Ramos (cell line): ENCODE measurements at regions not wholly inside any gene's neighbourhood (a gene's known extent, or its start where the extent isn't known, plus 50 kb on each side); places are given as distances from the start of the nearest gene placed in this dataset.

Experiments
- in situ Hi-C: fragments of 300-500 bp; cut with MboI; formaldehyde crosslinking; loops from one replicate; pipeline ENCODE4 v1.14.3; 2022; ENCODE audit warnings: low sequenced_read_pairs; ENCODE audit not compliant: unreplicated experiment

DNA sequence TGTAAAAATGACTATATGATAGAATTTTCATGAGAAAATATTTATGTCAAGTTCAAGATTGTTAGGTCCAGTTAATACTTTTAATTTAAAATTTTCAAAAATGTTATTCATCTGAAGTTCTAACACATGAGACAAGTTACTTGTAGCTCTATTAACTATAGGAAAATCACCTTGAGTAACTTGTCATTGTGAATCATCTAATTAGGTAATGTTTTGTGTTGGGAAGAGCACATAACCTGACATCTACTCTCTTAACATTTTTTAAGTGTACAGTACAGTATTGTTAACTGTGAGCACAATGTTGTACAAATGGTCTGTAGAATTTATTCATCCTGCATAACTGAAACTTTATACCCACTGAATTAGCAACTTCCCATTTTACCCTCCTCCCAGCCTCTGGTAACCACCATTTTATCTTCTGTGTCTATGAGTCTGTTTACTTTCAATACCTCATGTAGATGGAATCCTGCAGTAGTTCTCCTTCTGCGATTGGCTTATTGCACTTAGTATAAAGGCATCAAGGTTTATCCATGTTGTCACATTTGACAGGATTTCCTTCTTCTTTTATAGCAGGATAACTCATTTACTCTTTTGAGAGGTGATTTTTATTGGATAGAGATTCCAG lies 54.6 kb downstream of the ARL4A start:
- in situ Hi-C loops = no loop called here

DNA sequence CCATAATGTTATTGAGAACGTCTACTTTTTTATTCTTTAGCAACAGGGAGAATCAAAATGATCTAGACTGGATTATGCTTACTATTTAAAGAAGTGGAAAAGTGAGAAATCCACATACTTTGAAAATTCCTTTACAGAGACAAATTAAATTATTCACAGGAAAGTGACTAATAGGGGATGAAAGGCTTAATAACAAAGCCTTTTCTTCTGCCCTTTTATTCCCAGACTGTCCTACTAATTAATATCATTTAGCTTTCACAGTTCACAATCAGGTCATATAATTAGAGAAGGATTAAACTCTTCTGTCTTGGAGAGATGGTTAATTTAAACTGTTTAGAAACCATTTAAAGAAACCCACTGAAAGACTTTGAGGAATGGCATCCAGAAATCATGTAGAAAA lies 58.8 kb downstream of the ARL4A start:
- in situ Hi-C loops = no loop called here

GRCh38 chr7:12747687-12748306 lies 60.4 kb downstream of the ARL4A start:
- in situ Hi-C loops = no loop called here

DNA sequence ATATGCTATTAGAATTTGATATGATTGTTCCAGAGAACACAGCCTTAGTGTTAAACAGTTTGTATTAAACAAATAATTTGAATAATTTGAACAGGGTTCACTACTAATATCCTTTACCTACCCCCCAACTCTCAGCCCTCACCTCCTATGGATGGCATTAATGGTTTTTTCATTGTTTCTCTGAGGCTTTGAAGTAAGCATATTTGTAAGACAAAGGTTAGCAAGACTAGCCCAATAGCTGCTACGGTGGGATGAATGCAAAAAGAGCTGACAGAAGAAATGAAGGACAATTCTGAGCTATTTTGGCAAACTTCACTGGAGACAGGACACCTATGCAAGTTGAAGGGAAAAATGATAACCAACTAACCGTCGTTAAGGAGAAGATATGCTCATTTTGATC lies 61.6 kb downstream of the ARL4A start:
- in situ Hi-C loops = no loop called here

DNA sequence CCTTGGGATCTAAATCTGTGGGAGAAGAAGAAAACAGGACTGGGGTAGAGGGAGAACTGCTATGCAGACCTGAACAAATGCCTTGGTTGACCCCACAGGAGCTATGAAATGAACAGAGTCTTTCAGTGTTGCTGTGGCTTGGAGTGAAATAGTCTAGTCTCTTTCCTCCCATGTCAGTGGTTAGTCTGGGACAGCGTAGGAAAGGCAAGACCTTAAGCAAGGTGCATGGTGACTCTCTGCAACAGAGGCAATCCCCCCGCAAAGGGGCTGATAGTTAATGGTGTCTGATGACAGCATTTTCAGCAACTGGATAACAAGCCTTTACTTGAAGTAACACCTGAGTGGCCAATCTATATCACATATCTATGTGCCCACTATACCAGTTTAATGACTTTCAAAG lies 62.3 kb downstream of the ARL4A start:
- in situ Hi-C loops = no loop called here

DNA sequence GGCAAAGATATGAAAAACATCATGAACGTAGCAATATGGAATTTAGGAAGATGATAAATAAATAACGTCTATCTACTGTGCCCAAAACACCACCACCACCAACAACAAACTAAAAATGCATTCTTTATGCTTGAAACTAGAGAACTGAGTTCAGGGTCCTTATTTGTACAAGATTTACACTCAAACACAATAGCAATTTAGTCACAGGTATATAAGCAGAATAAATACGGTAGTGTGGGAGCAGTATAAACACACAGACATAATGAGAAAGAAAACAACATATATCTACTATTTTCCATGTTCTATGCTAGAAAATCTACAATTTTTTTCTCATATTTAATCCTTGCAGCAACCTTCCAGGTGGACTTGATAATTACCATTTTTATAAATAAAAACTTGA lies 64.3 kb downstream of the ARL4A start:
- in situ Hi-C loops = no loop called here

- in situ Hi-C loops = no loop called here
Measured at GRCh38 chr7:12754179-12754578, 66.7 kb downstream of the ARL4A start.

GRCh38 chr7:12756821-12757220 lies 69.4 kb downstream of the ARL4A start:
- in situ Hi-C loops = no loop called here

- in situ Hi-C loops = no loop called here
Measured at GRCh38 chr7:12757443-12757842, 70.0 kb downstream of the ARL4A start.

GRCh38 chr7:12759151-12759550 lies 71.7 kb downstream of the ARL4A start:
- in situ Hi-C loops = no loop called here

DNA sequence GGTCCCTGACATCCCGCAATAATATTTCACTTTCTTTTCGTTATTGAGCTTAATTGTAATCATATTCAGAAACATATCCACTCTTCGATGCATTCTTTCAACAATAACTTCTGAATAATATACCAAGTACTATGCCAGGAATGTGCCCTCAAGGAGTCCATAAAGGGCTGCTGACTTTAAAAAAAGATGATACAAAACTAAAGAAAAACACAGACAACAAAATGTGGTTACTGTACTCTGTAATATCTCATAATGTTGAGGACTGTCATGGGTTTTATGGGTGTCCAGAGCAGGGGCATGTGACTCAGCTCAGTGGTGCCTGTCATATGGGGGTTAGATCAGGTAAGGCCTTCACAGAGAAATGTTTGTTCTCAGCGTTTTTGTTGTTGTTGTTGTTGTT lies 73.7 kb downstream of the ARL4A start:
- in situ Hi-C loops = no loop called here

DNA sequence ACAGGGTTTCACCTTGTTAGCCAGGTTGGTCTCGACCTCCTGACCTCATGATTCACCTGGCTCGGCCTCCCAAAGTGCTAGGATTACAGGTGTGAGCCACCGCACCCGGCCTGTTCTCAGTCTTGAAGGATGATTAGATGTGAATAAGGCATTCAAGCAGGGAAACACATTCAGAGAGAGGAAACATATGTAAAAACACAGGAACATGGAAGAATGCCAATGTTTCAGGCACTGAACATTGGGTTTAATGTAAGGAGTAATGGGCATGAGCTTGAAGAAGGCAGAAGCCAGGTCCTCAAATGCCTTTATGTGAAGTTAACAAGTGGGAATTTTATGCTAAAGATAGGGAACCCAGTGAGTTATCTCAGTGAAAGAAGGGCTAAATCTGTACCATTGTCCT lies 74.3 kb downstream of the ARL4A start:
- in situ Hi-C loops = no loop called here

DNA sequence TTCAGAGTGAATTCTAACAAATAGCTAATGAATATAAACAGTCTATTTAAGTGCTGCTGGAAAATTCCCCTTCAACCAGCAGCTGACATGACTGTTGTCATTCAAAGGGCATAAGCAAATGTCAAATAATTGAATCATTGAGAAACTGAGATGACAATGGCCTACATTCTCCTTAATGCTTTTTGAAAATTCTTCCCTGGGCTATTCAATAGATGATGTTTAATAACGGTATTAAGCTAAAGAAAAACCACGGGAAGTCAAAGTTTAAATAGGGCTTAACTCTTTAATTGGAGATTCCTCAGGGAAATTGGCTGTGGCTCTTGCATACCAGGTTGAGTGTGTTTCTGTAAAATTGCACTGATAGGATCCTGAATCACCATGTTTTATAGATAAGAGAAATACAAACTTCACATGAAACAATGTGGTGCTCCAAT lies 77.0 kb downstream of the ARL4A start:
- in situ Hi-C loops = no loop called here

- in situ Hi-C loops = no loop called here
Measured at GRCh38 chr7:12765431-12766100, 78.1 kb downstream of the ARL4A start.

DNA sequence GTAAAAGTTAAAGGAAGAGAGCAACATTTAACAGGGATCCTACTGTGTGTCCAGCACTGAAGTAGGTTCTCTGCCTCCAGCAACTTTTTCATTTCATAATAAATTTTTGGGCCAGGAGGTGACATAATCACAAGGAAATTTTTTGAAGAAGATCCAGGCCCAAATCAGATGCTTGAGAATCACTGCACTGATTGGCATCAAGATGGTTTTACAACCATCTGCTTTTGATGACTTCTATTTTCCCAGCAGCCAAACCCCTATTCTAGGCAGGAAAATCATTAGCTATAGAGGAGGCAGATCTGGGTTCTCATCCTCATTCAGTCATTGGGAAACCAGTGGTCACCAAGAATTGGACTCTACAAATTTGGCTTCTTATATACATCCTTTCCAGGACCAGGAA lies 79.0 kb downstream of the ARL4A start:
- in situ Hi-C loops = no loop called here

DNA sequence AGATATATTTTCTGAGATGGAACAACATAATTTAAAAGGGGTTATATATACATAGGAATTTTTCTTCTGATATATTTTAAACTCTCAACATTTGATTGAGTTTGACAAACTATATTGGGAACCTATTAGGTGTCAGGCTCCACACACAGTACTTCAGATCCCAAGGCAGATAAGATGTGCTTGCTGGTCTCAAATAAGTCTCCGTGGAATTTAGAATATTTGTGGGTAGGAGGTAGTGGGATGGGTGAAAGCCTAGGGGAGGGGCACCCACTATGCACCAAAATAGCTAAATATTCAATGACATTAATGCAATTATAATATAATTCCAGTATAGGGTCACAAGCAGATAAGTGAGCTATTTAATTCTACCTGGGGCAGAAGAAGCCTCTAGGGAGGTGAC lies 81.5 kb downstream of the ARL4A start:
- in situ Hi-C loops = no loop called here

DNA sequence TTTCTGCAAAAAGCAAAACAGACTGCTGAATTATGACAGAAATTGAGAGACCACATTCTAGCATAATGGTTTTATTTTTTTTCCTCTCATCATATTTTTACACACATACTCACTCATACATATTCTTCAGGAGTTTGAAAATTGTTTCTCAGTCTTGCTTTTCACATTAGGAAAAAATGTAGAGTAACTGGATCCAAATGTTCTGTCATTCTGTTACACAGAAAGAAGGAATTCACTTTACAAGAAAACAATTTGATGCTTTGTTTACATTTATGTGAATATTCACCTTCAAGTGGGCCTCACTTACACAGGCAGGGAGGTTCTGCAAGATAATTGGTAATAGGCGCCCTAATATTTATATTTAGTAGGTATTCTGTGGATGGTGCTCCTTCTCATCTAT lies 82.0 kb downstream of the ARL4A start:
- in situ Hi-C loops = no loop called here

DNA sequence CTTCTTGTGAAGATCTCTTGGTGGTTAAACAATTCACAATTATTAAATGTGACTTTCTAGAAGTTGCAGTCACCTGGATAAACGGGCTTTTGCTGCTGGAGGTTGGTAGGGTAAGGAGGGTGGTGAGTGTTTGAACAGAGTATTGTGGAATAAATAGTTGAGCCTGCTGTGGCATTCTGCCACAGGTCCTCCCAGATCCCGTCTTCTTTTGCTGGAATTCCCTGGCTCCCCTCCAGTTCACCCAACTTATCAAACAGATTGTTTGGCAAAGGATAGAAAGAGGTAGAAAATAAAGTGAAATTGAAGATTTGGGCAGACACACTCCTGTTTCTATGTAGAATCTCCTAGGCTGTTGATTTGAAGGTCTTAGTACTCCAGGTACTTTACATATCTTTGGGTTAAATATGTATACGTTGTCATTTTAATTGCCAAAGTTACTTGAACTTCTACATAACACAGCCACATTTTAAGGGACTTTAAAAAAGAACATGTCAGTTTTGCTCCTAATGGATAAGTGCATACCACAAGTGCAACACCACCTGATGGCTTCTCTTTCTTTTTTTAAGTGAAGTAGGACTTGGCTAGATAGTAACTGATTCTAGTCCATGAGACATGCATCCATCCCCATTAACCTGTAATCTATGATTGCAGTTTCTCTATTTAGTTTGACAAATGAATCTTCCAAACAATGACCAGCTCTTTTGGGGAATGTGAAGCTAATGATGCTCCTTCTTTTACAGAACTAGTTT lies 83.0 kb downstream of the ARL4A start:
- in situ Hi-C loops = no loop called here

DNA sequence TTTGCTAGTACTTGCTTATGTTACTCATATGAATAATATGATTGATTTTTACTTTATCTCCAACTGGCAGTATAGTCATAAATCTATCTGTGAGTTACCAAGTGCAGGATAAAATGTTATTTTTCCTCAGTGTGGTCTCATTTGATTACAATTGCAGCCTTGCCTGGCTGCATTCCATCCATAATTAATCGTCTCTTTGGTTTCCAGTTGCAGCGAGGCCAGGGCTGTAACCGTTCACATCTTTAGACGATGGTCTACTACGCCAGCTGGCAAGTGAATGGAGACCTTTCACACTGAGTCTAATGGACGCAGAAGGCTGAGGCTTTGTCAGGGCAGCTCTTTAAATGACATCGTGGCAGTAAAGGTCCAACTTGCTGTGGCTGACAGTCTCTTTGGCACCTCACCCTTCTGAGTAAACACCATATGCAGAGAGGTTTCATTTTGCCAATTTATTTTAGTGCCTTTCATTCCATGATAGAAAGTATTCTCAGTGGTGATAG lies 84.0 kb downstream of the ARL4A start:
- in situ Hi-C loops = no loop called here

GRCh38 chr7:12772768-12773167 lies 85.3 kb downstream of the ARL4A start:
- in situ Hi-C loops = no loop called here

GRCh38 chr7:12777257-12777656 lies 89.8 kb downstream of the ARL4A start:
- in situ Hi-C loops = no loop called here
